Activated T-cell treated with anti-CD3 and anti-CD28 coated beads for 48 hours (primary cell): ENCODE measurements at regions not wholly inside any gene's neighbourhood (a gene's known extent, or its start where the extent isn't known, plus 50 kb on each side); places are given as distances from the start of the nearest gene placed in this dataset.

Source experiments
- DNase-seq: peaks from one replicate; pipeline ENCODE4 v3.0.0-alpha.2; 2020; ENCODE audit warnings: low read depth

- DNase-seq: no peak
Measured at GRCh38 chr21:28750565-28750964, 242.1 kb downstream of the LTN1 start.

GRCh38 chr21:28749536-28749935, 243.1 kb downstream of the LTN1 start:
- DNase-seq: no peak

GRCh38 chr21:28747464-28747863, 245.2 kb downstream of the LTN1 start:
- DNase-seq: no peak

DNA sequence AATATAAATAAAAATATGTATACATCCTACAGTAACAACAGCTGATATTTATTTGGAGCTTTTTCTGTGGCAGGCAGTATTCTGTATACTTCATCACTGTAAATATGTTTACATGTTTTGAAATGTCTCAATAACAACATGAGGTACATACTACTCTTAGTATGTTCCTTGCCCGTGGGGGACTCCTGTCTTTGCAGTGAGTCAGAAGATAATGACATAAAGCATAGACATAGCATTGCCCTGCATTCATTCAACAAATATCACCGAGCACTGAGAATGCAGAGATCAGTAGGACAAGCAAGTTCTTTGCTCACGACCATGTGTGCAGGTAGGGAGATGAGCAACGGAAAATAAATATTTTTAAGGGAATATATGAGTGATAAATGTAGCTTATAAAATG, 246.5 kb downstream of the LTN1 start:
- no peak for DNase-seq

DNA sequence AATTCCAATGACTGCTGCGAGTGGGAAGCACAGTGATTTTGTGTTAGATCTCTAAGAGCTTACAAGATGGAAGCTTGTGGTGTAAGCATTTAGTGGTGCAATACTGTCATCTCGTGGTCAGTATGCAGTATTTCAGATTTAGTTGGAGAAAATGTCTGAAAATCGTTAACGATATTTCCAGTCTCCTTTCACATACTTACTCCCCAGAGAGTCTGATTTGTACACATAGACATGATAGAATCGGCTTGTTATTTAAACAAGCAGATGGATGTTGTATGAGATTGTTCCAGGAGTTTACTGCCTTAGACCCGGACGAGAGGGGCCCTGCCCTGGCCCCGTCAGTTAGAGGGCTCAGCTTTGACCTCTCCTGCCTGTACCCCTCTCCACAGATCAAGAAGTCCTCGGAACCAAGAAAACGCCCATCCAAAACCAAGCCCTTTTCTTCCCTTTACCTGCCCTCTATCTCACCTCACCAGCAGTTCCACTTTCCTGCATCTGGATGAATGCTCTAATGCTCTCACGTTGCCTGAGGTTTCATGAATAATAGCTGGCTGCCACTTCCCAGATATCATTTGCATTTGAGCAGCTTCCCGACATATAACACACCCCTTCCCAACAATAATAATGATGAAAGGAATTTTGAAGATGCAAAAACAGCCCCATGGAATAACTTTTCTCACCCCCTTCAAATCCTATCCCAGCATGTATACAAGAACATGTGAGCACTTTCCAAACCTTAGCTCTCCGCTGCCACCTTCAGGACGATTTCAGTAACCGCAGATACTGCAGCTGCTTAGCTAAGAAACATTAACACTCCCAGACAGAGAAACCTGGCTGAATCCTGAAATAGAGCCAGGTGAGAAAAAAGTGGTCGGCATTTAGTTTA, 247.3 kb downstream of the LTN1 start:
- peak; percentile 47 for DNase-seq

DNA sequence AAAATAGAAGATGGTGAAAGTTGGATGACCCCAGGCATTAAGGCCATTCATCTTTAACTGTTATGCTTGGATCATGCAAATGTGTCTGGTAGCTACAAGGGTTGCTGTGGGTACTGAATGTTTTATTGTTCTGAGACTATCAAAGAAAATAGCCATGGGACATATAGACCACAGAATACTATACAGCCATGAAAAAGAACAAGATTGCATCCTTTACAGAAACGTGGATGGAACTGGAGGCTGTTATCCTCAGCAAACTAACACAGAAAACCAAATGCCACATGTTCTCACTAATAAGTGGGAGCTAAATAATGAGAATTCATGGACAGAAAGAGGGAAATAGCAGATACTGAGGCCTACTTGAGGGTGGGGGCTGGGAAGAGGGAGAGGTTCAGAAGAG, 249.0 kb downstream of the LTN1 start:
- DNase-seq: no peak

- DNase-seq: no peak
Measured at GRCh38 chr21:28742527-28742926, 250.2 kb downstream of the LTN1 start.

GRCh38 chr21:28740125-28740524, 252.6 kb downstream of the LTN1 start:
- DNase-seq: no peak

- no peak for DNase-seq
Measured at GRCh38 chr21:28738882-28739281, 253.8 kb downstream of the LTN1 start.

GRCh38 chr21:28738420-28738704, 254.3 kb downstream of the LTN1 start:
- no peak for DNase-seq

DNA sequence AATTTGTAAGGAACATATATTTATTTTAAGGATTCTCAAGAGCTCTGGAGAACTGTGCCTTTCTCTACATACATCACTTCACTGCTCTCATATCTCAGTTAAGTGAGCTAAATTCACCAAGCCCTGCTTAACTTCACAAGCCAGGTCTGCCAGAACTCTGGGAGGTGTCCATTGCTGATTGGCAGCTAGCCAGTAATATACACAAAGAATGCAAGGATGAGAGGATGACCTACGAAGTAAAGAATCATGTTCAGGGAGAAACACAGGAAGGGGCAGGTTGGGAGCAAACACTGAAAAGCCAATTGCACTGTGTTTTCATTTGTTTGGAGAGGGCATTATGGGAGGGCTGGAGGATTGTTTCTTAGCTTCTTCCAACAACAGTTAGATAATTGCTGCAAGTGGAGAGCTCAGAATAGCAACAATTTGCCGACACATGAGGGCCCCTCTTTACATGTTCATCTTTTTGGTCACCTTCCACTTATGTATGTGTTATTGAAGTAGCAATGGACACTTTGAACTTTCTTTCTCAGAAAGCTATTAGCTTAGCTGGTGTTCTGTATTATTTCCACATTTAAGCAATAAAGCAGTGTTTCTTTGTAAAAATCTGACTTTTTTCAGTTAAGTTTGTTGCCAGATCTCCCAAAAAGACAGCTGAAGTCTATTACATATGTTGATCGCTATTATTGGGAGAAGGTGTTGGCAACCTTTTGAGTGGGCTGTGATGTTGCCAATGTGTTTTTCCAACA, 254.8 kb downstream of the LTN1 start:
- DNase-seq: no peak

- DNase-seq: no peak
Measured at GRCh38 chr21:28734522-28735175, 258.0 kb downstream of the LTN1 start.

GRCh38 chr21:28731700-28732321, 260.9 kb downstream of the LTN1 start:
- no peak for DNase-seq

- no peak for DNase-seq
Measured at GRCh38 chr21:28729887-28730286, 262.8 kb downstream of the LTN1 start.

DNA sequence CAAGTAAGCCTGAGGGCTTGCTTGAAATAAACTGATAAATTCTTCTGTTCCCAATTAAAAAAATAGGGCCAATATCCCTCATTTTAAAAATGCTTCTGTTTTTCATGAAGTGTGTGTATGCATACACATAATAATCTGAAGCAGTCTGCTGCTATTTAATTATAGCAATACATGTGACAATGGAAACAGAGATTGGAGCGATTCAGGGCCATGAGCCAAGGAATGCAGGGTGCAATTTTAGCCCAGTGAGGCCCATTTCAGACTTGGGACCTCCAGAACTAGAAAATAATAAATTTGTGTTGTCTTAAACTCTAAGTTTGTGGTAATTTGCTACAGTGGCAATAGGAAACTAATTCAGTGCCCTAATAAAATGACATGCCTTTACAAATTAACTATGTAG, 264.9 kb downstream of the LTN1 start:
- no peak for DNase-seq

GRCh38 chr21:28725396-28725795, 267.3 kb downstream of the LTN1 start:
- DNase-seq: no peak

DNA sequence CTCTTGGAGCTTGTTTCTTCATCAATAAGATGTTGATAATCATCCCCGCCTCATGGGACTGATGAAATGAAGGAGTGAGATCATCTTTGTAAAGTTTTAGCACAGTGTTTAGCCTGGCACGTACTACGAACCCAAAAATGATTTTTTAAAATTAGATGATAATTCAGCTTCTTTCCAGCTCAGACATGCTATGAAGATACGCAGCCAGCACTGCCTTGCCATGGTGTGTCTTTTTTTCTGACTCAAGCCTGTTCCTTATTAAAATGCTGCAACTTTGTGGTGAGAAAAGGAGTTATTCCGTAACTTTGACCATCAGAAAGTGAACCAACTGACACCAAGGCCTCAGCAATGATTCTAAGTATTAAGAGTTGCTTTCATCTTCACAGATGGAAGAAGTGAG, 269.0 kb downstream of the LTN1 start:
- no peak for DNase-seq

DNA sequence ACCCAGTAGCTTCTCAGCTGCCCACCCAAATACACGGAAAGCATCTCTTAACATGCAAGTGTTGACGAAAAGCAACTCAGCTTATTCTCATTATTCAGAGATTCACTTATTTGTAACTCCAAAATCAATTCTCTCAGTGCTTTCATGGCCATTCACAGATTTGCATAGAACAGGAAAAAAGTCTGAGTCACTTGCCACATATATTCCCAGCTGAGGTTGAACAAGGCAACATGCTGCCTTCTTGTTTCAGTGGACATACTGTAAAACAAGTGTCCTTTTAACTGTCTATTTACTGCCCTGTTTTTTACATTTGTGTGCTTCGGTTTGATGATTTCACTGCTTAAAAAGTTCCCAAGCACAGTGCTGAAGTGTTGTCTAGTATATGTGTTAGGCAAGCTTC, 273.0 kb downstream of the LTN1 start:
- no peak for DNase-seq

- DNase-seq: no peak
Measured at GRCh38 chr21:28714777-28715464, 277.8 kb downstream of the LTN1 start.

DNA sequence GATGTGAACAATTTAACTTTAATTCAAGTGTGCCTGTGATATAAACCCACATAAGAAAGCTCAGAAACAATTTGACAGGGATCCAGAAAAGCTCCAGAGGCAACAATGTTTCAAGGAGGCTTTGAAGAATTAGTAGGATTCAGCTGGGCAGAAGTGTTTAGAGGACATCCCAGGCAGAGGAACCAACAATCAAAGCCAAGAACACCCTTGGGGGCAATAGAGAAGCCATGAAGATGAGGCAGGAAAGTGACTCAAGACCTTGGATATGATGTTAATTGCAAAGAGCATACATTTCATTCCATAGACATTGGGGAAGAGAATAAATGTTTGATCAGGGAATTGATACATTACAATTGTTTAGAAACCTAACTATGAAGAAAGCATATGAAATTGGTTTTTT, 280.3 kb downstream of the LTN1 start:
- no peak for DNase-seq

DNA sequence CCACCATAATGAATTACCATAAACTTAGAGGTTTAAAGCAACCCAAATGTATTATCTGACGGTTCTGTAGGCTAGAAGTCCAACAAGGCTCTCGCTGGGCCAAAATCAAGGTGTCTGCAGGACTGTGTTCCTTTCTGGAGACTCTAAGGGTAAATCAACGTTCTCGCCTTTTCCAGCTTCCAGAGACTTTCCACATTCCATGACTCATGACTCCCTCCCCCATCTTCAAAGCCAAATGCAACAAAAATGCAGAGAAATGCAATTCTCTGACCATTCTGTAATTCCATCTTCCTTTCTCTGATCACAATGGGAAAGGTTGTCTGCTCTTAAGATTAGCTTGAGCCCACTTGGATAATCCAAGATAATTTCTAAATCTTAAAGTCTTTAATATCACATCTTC, 287.1 kb downstream of the LTN1 start:
- DNase-seq: no peak

- DNase-seq: no peak
Measured at GRCh38 chr21:28704746-28705145, 287.9 kb downstream of the LTN1 start.
